ENCODE measurements at regions not wholly inside any gene's neighbourhood (a gene's known extent, or its start where the extent isn't known, plus 50 kb on each side); places are given as distances from the start of the nearest gene placed in this dataset.

- peak in 1 of 2 donors; percentile 14 for DNase-seq (ENCODE audit: low read depth in 1 of 2, low spot score in 1 of 2)
Observed at GRCh38 chr9:129320575-129321285, 142.7 kb upstream of the IER5L start.

GRCh38 chr9:129319938-129320481 lies 141.9 kb upstream of the IER5L start:
- DNase-seq (ENCODE audit: low read depth in 1 of 2, low spot score in 1 of 2): no peak

- no peak for DNase-seq (ENCODE audit: low read depth in 1 of 2, low spot score in 1 of 2)
Observed at GRCh38 chr9:129319076-129319937, 141.2 kb upstream of the IER5L start.

GRCh38 chr9:129318121-129319075 lies 140.3 kb upstream of the IER5L start:
- no peak for DNase-seq (ENCODE audit: low read depth in 1 of 2, low spot score in 1 of 2)

- no peak for DNase-seq (ENCODE audit: low read depth in 1 of 2, low spot score in 1 of 2)
Observed at GRCh38 chr9:129317179-129318011, 139.3 kb upstream of the IER5L start.

- no peak for DNase-seq (ENCODE audit: low read depth in 1 of 2, low spot score in 1 of 2)
Observed at GRCh38 chr9:129316281-129317030, 138.4 kb upstream of the IER5L start.

- no peak for DNase-seq (ENCODE audit: low read depth in 1 of 2, low spot score in 1 of 2)
Observed at GRCh38 chr9:129313331-129313955, 135.4 kb upstream of the IER5L start.

- DNase-seq (ENCODE audit: low read depth in 1 of 2, low spot score in 1 of 2): no peak
Observed at GRCh38 chr9:129312251-129313122, 134.4 kb upstream of the IER5L start.

GRCh38 chr9:129311643-129312042 lies 133.6 kb upstream of the IER5L start:
- DNase-seq (ENCODE audit: low read depth in 1 of 2, low spot score in 1 of 2): no peak

GRCh38 chr9:129310666-129311350 lies 132.7 kb upstream of the IER5L start:
- no peak for DNase-seq (ENCODE audit: low read depth in 1 of 2, low spot score in 1 of 2)

- no peak for DNase-seq (ENCODE audit: low read depth in 1 of 2, low spot score in 1 of 2)
Observed at GRCh38 chr9:129309906-129310305, 131.8 kb upstream of the IER5L start.

GRCh38 chr9:129309041-129309430 lies 131.0 kb upstream of the IER5L start:
- no peak for DNase-seq (ENCODE audit: low read depth in 1 of 2, low spot score in 1 of 2)

GRCh38 chr9:129307227-129307970 lies 129.3 kb upstream of the IER5L start:
- no peak for DNase-seq (ENCODE audit: low read depth in 1 of 2, low spot score in 1 of 2)

GRCh38 chr9:129306318-129306973 lies 128.4 kb upstream of the IER5L start:
- DNase-seq (ENCODE audit: low read depth in 1 of 2, low spot score in 1 of 2): no peak

GRCh38 chr9:129305246-129305645 lies 127.2 kb upstream of the IER5L start:
- no peak for DNase-seq (ENCODE audit: low read depth in 1 of 2, low spot score in 1 of 2)

GRCh38 chr9:129301941-129302340 lies 123.9 kb upstream of the IER5L start:
- DNase-seq (ENCODE audit: low read depth in 1 of 2, low spot score in 1 of 2): no peak

Measured in stimulated activated CD4-positive, alpha-beta T cell treated with anti-CD3 and anti-CD28 coated beads, Interleukin-15, amount 100 ng/mL, for 1 hour (primary cell).